ENCODE measurements at regions not wholly inside any gene's neighbourhood (a gene's known extent, or its start where the extent isn't known, plus 50 kb on each side); places are given as distances from the start of the nearest gene placed in this dataset.

DNA sequence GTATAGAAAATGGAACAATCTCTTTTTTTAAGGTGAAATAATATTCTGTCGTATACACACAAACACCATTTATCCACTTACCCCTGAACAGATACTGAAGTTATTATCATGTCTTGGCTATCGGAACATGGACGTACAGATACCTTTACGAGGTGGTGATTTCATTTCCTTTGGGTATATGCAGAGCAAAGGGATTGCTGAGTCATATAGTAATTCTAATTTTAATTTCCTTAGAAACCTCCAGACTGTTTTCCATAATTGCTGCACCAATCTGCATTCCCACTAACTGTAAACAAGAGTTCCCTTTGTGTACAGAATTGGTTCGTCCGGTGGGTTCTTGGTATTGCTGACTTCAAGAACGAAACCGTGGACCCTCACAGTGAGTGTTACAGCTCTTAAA, 179.4 kb downstream of the SHOX2 start:
- TF ChIP-seq SPI1 (IDR thresholded peaks at IDR 0.05; ENCODE audit: borderline replicate concordance, low read depth), result no peak
- TF ChIP-seq, protein P1, sequence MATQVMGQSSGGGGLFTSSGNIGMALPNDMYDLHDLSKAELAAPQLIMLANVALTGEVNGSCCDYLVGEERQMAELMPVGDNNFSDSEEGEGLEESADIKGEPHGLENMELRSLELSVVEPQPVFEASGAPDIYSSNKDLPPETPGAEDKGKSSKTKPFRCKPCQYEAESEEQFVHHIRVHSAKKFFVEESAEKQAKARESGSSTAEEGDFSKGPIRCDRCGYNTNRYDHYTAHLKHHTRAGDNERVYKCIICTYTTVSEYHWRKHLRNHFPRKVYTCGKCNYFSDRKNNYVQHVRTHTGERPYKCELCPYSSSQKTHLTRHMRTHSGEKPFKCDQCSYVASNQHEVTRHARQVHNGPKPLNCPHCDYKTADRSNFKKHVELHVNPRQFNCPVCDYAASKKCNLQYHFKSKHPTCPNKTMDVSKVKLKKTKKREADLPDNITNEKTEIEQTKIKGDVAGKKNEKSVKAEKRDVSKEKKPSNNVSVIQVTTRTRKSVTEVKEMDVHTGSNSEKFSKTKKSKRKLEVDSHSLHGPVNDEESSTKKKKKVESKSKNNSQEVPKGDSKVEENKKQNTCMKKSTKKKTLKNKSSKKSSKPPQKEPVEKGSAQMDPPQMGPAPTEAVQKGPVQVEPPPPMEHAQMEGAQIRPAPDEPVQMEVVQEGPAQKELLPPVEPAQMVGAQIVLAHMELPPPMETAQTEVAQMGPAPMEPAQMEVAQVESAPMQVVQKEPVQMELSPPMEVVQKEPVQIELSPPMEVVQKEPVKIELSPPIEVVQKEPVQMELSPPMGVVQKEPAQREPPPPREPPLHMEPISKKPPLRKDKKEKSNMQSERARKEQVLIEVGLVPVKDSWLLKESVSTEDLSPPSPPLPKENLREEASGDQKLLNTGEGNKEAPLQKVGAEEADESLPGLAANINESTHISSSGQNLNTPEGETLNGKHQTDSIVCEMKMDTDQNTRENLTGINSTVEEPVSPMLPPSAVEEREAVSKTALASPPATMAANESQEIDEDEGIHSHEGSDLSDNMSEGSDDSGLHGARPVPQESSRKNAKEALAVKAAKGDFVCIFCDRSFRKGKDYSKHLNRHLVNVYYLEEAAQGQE (IDR thresholded peaks at IDR 0.05; ENCODE audit: insufficient replicate concordance, low read depth), result no peak
- no peak for TF ChIP-seq GABPA (IDR thresholded peaks at IDR 0.05; ENCODE audit: low read depth)
- TF ChIP-seq, protein P2, sequence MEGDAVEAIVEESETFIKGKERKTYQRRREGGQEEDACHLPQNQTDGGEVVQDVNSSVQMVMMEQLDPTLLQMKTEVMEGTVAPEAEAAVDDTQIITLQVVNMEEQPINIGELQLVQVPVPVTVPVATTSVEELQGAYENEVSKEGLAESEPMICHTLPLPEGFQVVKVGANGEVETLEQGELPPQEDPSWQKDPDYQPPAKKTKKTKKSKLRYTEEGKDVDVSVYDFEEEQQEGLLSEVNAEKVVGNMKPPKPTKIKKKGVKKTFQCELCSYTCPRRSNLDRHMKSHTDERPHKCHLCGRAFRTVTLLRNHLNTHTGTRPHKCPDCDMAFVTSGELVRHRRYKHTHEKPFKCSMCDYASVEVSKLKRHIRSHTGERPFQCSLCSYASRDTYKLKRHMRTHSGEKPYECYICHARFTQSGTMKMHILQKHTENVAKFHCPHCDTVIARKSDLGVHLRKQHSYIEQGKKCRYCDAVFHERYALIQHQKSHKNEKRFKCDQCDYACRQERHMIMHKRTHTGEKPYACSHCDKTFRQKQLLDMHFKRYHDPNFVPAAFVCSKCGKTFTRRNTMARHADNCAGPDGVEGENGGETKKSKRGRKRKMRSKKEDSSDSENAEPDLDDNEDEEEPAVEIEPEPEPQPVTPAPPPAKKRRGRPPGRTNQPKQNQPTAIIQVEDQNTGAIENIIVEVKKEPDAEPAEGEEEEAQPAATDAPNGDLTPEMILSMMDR (IDR thresholded peaks at IDR 0.05; ENCODE audit: insufficient read depth, low read length), result no peak
- TF ChIP-seq POLR2AphosphoS5 (IDR thresholded peaks at IDR 0.05; ENCODE audit: low read depth), result no peak
- DNase-seq (ENCODE audit: low read depth in 1 of 2, low spot score in 1 of 2), result no peak
- no peaks in the 10 kb centered on the region for H3K27me3 ChIP-seq (ENCODE audit: insufficient read depth, poor library complexity, severe bottlenecking)
- H3K4me3 ChIP-seq (replicated peaks; ENCODE audit: insufficient read depth, low read length), result no peak overlapping the region
- no peak overlapping the region for H3K27ac ChIP-seq (replicated peaks)

DNA sequence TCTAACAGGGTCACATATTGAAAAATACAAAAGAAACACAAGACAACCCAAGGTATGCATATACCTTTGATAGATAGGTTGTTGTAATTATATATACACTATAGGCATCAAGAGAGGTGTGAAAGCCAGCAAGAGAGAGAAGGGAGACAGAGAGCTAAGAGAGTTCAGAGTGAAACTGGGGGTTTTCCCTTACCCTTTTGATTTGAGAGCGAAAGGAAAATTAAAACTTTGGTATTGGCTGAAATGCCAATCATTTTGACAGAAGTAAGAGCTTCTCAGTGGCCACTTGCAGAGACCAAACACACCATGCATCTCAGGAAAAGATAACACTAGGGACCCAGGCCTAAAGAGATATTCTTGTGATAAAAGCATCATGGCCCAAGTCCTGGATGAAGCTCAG, 183.6 kb downstream of the SHOX2 start:
- H3K4me3 ChIP-seq (replicated peaks; ENCODE audit: insufficient read depth, low read length), result no peak overlapping the region
- H3K27ac ChIP-seq (replicated peaks), result no peak overlapping the region
- TF ChIP-seq, protein P1 (IDR thresholded peaks at IDR 0.05; ENCODE audit: insufficient replicate concordance, low read depth), result no peak
- DNase-seq (ENCODE audit: low read depth in 1 of 2, low spot score in 1 of 2), result no peak
- no peaks in the 10 kb centered on the region for H3K27me3 ChIP-seq (ENCODE audit: insufficient read depth, poor library complexity, severe bottlenecking)

GRCh38 chr3:157921811-157922210, 184.4 kb downstream of the SHOX2 start:
- DNase-seq (ENCODE audit: low read depth in 1 of 2, low spot score in 1 of 2), result no peak
- Histone ChIP-seq H3K27me3 (ENCODE audit: insufficient read depth, poor library complexity, severe bottlenecking) (no peaks in the 10 kb centered on the region), H3K27ac (replicated peaks) (no peak overlapping the region), H3K4me3 (replicated peaks; ENCODE audit: insufficient read depth, low read length) (no peak overlapping the region)
- TF ChIP-seq, protein P1 (IDR thresholded peaks at IDR 0.05; ENCODE audit: insufficient replicate concordance, low read depth), result no peak
- TF ChIP-seq, protein P2 (IDR thresholded peaks at IDR 0.05; ENCODE audit: insufficient read depth, low read length), result no peak
- no peak for TF ChIP-seq POLR2AphosphoS5 (IDR thresholded peaks at IDR 0.05; ENCODE audit: low read depth)
- TF ChIP-seq GABPA (IDR thresholded peaks at IDR 0.05; ENCODE audit: low read depth), result no peak
- no peak for TF ChIP-seq SPI1 (IDR thresholded peaks at IDR 0.05; ENCODE audit: borderline replicate concordance, low read depth)

Measured in HL-60 (cell line).